Stimulated activated CD8-positive, alpha-beta memory T cell treated with anti-CD3 and anti-CD28 coated beads, Interleukin-15, amount 100 ng/mL, for 4 hours (primary cell): ENCODE measurements at regions not wholly inside any gene's neighbourhood (a gene's known extent, or its start where the extent isn't known, plus 50 kb on each side); places are given as distances from the start of the nearest gene placed in this dataset.
"Not testable (repeated sequence)": the region's sequence is repeated elsewhere in the genome, so short reads cannot be mapped to it uniquely, and the experiment has no call there.

ENCODE experiments used
- DNase-seq, 2 donors: peaks; one replicate each; pipeline ENCODE4 v3.0.0-alpha.2; 2020; ENCODE audit warnings: low read depth in 2 of 2

DNA sequence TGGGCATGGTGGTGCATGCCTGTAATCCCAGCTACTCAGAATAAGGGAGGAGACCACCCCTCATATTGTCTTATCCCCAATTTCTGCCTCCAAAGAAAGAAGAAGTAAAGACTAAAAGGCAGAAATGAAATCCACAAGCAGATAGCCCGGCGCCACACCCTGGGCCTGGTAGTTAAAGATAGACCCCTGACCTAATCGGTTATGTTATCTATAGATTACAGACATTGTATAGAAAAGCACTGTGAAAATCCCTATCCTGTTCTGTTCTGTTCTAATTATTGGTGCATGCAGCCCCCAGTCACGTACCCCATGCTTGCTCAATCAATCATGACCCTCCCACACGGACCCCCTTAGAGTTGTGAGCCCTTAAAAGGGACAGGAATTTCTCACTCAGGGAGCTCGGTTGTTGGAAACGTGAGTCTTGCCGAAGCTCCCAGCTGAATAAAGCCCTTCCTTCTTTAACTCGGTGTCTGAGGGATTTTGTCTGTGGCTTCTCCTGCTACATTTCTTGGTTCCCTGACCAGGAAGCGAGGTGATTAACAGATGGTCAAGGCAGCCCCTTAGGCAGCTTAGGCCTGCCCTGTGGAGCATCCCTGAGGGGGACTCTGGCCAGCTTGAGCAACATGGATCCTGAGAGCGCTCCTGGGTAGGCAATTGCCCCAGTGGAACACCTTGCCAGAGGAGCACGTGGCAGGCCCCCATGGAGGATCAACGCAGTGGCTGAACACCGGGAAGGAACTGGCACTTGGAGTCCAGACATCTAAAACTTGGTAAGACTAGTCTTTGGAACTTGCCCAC lies 188.7 kb upstream of the NDUFV2 start:
- not testable (repeated sequence) for DNase-seq

GRCh38 chr18:8914404-8915264 lies 187.9 kb upstream of the NDUFV2 start:
- not testable (repeated sequence) for DNase-seq

GRCh38 chr18:8920856-8921787 lies 181.4 kb upstream of the NDUFV2 start:
- not testable (repeated sequence) for DNase-seq

GRCh38 chr18:8926464-8926863 lies 176.0 kb upstream of the NDUFV2 start:
- DNase-seq: no peak

DNA sequence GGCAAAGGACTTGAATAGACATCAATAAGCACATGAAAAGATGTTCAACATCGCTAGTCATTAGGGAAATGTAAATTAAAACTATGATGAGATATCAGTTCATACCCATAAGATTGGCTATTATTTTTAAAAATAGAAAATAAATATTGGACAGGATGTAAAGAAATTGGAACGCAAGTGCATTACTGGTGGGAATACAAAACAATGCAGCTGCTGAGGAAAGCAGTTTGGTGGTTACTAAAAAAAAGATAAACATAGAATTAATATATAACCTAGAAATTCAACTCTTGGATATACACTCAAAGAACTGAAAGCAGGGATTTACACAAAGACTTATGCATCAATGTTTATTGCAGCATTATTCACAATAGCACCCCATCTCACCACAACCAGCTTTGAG lies 174.5 kb upstream of the NDUFV2 start:
- no peak for DNase-seq

GRCh38 chr18:8928847-8929780 lies 173.4 kb upstream of the NDUFV2 start:
- no peak for DNase-seq

GRCh38 chr18:8930990-8931616 lies 171.4 kb upstream of the NDUFV2 start:
- no peak for DNase-seq

- no peak for DNase-seq
These were observed 169.6 kb upstream of the NDUFV2 start for GRCh38 chr18:8932866-8933265.

- DNase-seq: no peak
These were observed 168.7 kb upstream of the NDUFV2 start for GRCh38 chr18:8933714-8934284.

DNA sequence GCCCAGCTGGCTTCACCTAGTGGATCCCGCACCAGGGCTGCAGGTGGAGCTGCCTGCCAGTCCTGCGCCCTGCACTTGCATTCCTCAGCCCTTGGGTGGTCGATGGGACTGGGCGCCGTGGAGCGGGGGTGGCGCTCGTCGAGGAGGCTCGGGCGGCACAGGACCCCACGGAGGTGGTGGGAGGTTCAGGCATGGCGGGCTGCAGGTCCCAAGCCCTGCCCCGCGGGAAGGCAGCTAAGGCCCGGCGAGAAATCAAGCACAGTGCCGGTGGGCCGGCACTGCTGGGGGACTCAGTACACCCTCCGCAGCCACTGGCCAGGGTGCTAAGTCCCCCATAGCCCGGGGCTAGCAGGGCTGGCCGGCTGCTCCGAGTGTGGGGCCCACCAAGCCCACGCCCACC lies 167.2 kb upstream of the NDUFV2 start:
- not testable (repeated sequence) for DNase-seq

DNA sequence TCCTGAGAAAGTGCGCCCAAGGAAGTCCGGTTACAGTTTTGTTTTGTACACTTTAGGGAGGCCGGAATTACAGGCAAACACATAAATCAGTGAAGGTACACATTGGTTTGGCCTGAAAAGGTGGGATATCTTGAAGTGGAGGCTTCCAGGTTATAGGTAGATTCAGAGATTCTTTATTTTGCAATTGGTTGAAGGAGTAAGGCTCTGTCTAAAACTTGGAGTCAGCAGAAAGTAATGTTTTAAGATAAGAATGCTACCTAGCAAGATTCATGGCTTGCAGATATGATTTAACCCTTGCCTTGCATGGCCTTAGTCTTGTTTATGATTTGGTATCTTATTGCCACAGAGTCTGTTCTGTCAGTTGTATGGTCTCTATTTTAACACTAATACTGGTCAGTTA lies 165.9 kb upstream of the NDUFV2 start:
- DNase-seq: no peak

DNA sequence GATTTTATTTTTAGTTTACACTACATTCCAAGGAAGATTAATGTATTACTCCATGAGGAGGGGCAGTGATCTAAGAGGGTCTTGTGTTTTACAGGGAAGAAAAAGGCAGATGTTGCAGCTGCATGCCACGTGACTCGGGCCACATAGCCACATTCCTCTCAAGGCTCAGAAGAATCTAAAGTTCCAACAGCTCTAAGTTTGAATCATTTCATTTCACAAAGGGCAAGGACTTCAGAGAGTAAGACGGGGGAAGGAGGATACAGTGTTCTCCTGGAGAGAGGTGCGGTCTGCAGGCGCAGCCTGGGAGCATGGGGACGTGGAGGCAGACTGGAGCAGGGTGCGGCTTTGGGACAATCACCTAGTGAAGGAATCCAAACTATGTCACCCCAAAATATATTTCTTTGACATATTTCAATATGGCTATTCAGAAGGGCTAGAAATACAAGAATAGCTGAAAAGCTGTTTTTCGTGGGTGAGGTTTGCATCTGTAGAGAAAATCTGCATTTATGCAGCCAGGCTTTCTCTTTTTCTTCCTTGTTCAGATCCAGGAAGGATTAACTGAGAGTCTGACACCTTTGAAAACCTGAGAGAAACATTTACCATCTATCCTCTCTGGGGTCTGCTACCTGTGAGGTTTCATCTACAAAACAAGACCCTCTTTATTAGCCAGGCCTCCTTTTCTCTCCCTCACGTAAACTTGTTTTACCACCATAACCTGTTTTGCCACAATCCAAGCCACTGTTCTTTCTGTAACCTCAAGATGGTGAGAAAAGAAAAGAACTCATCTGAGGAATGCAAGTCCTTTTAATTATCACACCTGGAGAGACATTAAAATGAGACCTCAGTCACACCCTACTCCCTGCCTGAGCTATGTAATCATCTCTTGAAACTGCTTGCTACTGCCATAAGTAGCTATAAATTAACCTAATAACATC lies 165.1 kb upstream of the NDUFV2 start:
- DNase-seq: no peak

GRCh38 chr18:8938817-8939216 lies 163.7 kb upstream of the NDUFV2 start:
- no peak for DNase-seq

- no peak for DNase-seq
These were observed 160.2 kb upstream of the NDUFV2 start for GRCh38 chr18:8942021-8942908.

DNA sequence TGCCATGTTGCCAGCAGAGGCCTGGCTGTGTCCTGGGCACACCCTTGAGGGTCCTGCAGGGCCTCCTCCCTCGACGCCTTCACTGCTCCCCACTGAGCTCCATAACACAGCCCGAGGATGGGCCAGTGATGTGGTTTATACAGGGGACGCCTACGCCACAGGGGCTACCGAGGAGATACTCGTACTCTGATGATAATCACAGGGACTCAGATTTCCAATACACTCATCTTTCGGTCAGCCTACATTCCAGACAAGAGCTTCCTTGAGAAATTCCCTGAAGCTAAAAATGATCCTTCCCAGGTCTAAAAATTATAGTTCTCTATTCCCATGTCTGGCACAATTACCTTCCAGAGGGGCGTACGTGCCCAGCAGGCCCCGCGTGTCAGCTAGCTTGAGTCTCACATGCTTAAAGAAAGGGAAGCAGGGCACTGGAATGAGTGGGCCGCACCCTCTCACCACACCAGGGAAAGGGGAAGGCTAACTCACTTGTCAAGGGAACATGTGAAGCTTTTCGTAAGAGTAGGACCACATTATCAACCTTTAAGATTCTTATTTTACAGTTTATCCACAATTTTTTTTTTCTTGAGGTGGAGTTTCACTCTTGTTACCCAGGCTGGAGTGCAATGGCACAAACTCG lies 159.5 kb upstream of the NDUFV2 start:
- no peak for DNase-seq

DNA sequence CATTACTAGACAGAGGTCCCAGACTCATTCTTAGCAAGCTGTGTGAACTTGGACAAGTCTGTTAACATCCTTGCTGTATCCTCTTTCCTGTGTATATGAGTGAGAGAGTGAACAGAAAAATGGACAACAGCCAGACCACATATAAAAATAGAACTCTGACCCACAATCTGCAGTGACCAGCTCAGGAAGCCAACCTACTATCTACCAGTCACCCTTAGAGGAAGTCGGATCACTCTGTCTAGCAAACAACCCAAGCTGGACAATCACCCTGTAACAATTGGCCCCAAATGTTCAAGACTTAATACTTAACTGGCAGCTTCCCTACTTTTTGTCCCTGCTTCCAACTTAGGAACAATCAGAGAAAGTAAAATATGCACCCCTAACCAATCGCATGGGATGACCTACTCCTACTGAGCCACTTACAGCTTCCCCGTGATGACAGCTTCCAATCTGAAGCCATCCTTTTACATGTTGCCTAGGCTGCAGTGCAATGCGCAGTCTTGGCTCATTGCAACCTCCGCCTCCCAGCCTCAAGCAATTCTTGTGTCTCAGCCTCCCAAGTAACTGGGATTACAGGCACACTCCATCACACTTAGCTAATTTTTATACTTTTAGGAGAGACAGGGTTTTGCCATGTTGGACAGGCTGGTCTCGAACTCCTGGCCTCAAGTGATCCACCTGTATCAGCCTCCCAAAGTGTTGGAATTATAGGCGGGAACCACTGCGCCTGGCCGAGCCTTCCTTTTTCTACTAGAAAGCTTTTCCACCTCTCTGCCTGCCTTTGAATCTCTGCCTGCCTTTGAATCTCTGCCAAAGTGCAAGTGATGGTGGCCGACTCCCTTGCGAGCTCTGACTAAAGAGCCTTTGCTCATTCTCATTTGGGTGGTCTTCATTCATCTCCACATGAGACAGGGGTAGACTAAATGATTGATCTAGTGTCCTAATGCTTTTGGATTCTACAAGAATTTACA lies 158.3 kb upstream of the NDUFV2 start:
- no peak for DNase-seq
